GM23338 (cell line): ENCODE measurements at regions not wholly inside any gene's neighbourhood (a gene's known extent, or its start where the extent isn't known, plus 50 kb on each side); places are given as distances from the start of the nearest gene placed in this dataset.

Experiments
- ATAC-seq: fragments of 200-7000 bp; cut with Tn5 transposase; 3 replicates; pipeline ENCODE4 v1.9.1; 2020
- DNase-seq: peaks from one replicate; pipeline ENCODE4 v3.0.0-alpha.2; 2015; ENCODE audit warnings: low spot score
- H2AFZ ChIP-seq: fragments of 200-600 bp; sonication (generic); 2 replicates; pipeline ENCODE4 v1.8.0; 2016; ENCODE audit warnings: antibody characterized with exemption, mild to moderate bottlenecking, moderate library complexity
- H3F3A ChIP-seq: fragments of 200-600 bp; sonication (generic); replicated peaks from 2 replicates; pipeline ENCODE4 v1.8.0; 2017; ENCODE audit warnings: antibody characterized with exemption, mixed run types, low read depth
- H3K27ac ChIP-seq: fragments of 200-600 bp; sonication (generic); 2 replicates; pipeline ENCODE4 v1.6.1; 2016; ENCODE audit warnings: low read depth
- H3K27me3 ChIP-seq: fragments of 200-600 bp; sonication (generic); 2 replicates; pipeline ENCODE4 v1.8.0; 2016; ENCODE audit warnings: mild to moderate bottlenecking, mixed run types, moderate library complexity; ENCODE audit not compliant: insufficient read depth
- H3K36me3 ChIP-seq: fragments of 200-600 bp; sonication (generic); 2 replicates; pipeline ENCODE4 v1.8.0; 2016; ENCODE audit warnings: mild to moderate bottlenecking; ENCODE audit not compliant: insufficient read depth
- H3K4me1 ChIP-seq: fragments of 200-600 bp; sonication (generic); 2 replicates; pipeline ENCODE4 v1.8.0; 2016; ENCODE audit warnings: mild to moderate bottlenecking, moderate library complexity; ENCODE audit not compliant: insufficient read depth
- H3K4me2 ChIP-seq: fragments of 200-600 bp; sonication (generic); 2 replicates; pipeline ENCODE4 v1.7.1; 2017; ENCODE audit warnings: mixed run types
- H3K4me3 ChIP-seq: fragments of 200-600 bp; sonication (generic); 2 replicates; pipeline ENCODE4 v1.6.1; 2016; ENCODE audit warnings: mixed run types
- H3K79me2 ChIP-seq: fragments of 200-600 bp; sonication (generic); replicated peaks from 2 replicates; pipeline ENCODE4 v1.8.0; 2017; ENCODE audit warnings: mild to moderate bottlenecking; ENCODE audit not compliant: insufficient read depth
- H3K9me2 ChIP-seq: fragments of 200-600 bp; sonication (generic); 2 replicates; pipeline ENCODE4 v1.8.0; 2017; ENCODE audit not compliant: insufficient read depth
- H4K20me1 ChIP-seq: fragments of 200-600 bp; sonication (generic); replicated peaks from 2 replicates; pipeline ENCODE4 v1.8.0; 2017; ENCODE audit warnings: mild to moderate bottlenecking; ENCODE audit not compliant: insufficient read depth
- H3K27ac Mint-ChIP-seq: 2 replicates; pipeline ENCODE4 v1.8.0; 2020; ENCODE audit warnings: inconsistent platforms, mild to moderate bottlenecking, moderate library complexity, mixed read lengths
- H3K27me3 Mint-ChIP-seq: 3 replicates; pipeline ENCODE4 v1.8.0; 2022; ENCODE audit warnings: low read depth, mild to moderate bottlenecking, moderate library complexity, mixed read lengths, inconsistent platforms; ENCODE audit not compliant: insufficient read depth, poor library complexity
- H3K36me3 Mint-ChIP-seq: 3 replicates; pipeline ENCODE4 v1.8.0; 2021; ENCODE audit warnings: low read depth, mild to moderate bottlenecking, inconsistent platforms, moderate library complexity, mixed read lengths
- H3K4me1 Mint-ChIP-seq: 3 replicates; pipeline ENCODE4 v1.8.0; 2020; ENCODE audit warnings: mild to moderate bottlenecking, inconsistent platforms, mixed read lengths
- H3K4me3 Mint-ChIP-seq: 3 replicates; pipeline ENCODE4 v1.8.0; 2021; ENCODE audit warnings: moderate library complexity, mild to moderate bottlenecking, inconsistent platforms, mixed read lengths
- H3K9me3 Mint-ChIP-seq: 3 replicates; pipeline ENCODE4 v1.8.0; 2020; ENCODE audit warnings: moderate library complexity, mild to moderate bottlenecking, inconsistent platforms, mixed read lengths
- CREB1 ChIP-seq: fragments of 250-450 bp; sonication (Bioruptor Pico); IDR thresholded peaks from 2 replicates; pipeline ENCODE4 v1.5.0; 2020; ENCODE audit warnings: low read depth, mild to moderate bottlenecking, moderate library complexity
- CTCF ChIP-seq, 2 experiments: fragments of 200-600 bp in 1 of 2; sonication (generic) in 1 of 2; conservative IDR thresholded peaks; 2 replicates each; pipeline versions ENCODE4 v1.5.1 to v1.6.1; 2016 to 2017; ENCODE audit warnings: antibody characterized with exemption in 2 of 2, low read depth in 2 of 2, mild to moderate bottlenecking in 2 of 2, moderate library complexity in 1 of 2
- EZH2 ChIP-seq: fragments of 200-600 bp; sonication (generic); IDR thresholded peaks from one replicate; pipeline ENCODE4 v1.8.0; 2017; ENCODE audit warnings: antibody characterized with exemption, mild to moderate bottlenecking, low read depth; ENCODE audit not compliant: unreplicated experiment
- EZH2phosphoT487 ChIP-seq: fragments of 200-600 bp; sonication (generic); IDR thresholded peaks from one replicate; pipeline ENCODE4 v1.8.1; 2018; ENCODE audit warnings: antibody characterized with exemption; ENCODE audit not compliant: unreplicated experiment
- JUNB ChIP-seq: IDR thresholded peaks from one replicate; pipeline ENCODE4 v1.6.1; 2016; ENCODE audit warnings: antibody characterized with exemption; ENCODE audit not compliant: unreplicated experiment
- NANOG ChIP-seq: IDR thresholded peaks from 2 replicates; pipeline ENCODE4 v1.6.1; 2016; ENCODE audit warnings: antibody characterized with exemption, borderline replicate concordance
- POLR2AphosphoS5 ChIP-seq: IDR thresholded peaks from 2 replicates; pipeline ENCODE4 v1.6.1; 2016; ENCODE audit warnings: antibody characterized with exemption, low read depth
- STAT1 ChIP-seq: IDR thresholded peaks from one replicate; pipeline ENCODE4 v1.6.1; 2016; ENCODE audit warnings: antibody characterized with exemption; ENCODE audit not compliant: unreplicated experiment
- ZNF114 ChIP-seq: fragments of 250-450 bp; sonication (Bioruptor Pico); IDR thresholded peaks from 2 replicates; pipeline ENCODE4 v1.5.0; 2020; ENCODE audit warnings: mild to moderate bottlenecking, moderate library complexity
- ZNF331 ChIP-seq: fragments of 250-450 bp; sonication (Bioruptor Pico); IDR thresholded peaks from 2 replicates; pipeline ENCODE4 v1.5.0; 2020; ENCODE audit warnings: low read depth, mild to moderate bottlenecking, moderate library complexity
- TF ChIP-seq, protein P1 (sequence below): fragments of 250-450 bp; sonication (Bioruptor Pico); IDR thresholded peaks from 2 replicates; pipeline ENCODE4 v1.5.0; 2020; ENCODE audit warnings: mild to moderate bottlenecking, moderate library complexity
- TF ChIP-seq, protein P2 (sequence below): IDR thresholded peaks from one replicate; pipeline ENCODE4 v1.6.1; 2018; ENCODE audit warnings: antibody characterized with exemption; ENCODE audit not compliant: unreplicated experiment

DNA sequence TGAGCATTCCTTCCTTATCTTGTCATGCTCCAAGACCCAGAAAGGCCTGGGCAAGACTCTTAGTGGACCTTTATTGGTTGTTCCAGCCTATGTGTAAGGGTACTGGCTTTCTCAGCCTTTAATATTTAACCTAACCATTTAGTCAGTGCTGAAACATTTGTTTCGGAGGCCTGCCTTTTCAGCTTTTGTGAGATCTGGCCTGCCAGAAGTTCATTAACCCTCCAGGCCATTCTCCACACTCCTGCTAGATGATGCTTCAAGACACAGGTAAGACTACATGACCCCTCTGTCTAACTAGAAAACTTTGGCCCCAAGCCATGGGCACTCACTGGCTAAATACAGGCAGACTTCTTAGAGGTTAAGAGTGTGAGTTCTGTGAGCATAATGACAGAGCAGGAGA is 138.4 kb upstream of the ZP4 start:
- Histone ChIP-seq H3K79me2 (no peaks in the 10 kb centered on the region), H3K27ac (no peak overlapping the region), H3K4me3 (no peak overlapping the region), H3K27me3 (no peaks in the 10 kb centered on the region), H3K4me1 (peaks cover 13% of the 10 kb centered on the region; the same call in 1 of the 2 replicates), H3F3A (no peaks in the 10 kb centered on the region), H2AFZ (no peak overlapping the region; the same call in 1 of the 2 replicates), H3K4me2 (no peak overlapping the region), H4K20me1 (no peaks in the 10 kb centered on the region), H3K9me2 (0 out of 2 replicates have a peak, but pooled peaks cover 5% of the 10 kb centered on the region), H3K36me3 (0 out of 2 replicates have a peak, but pooled peaks cover 4% of the 10 kb centered on the region)
- peaks cover 10% of the 10 kb centered on the region; the same call in 2 of the 3 replicates for H3K36me3 Mint-ChIP-seq
- no peak overlapping the region for H3K27ac Mint-ChIP-seq
- H3K4me3 Mint-ChIP-seq, result no peak overlapping the region
- peaks cover 9% of the 10 kb centered on the region; the same call in 2 of the 3 replicates for H3K9me3 Mint-ChIP-seq
- H3K27me3 Mint-ChIP-seq, result peaks cover 3% of the 10 kb centered on the region
- no peak for ATAC-seq
- TF ChIP-seq NANOG (no peak), ZNF331 (CRISPR knock-in tag) (no peak), STAT1 (no peak), CREB1 (CRISPR knock-in tag) (no peak), EZH2 (no peak), CTCF (conservative IDR thresholded peaks at IDR 0.05; ENCODE audit: low read depth in 2 of 2) (no peak), POLR2AphosphoS5 (no peak), EZH2phosphoT487 (no peak), JUNB (no peak), ZNF114 (no peak)
- TF ChIP-seq, protein P1, sequence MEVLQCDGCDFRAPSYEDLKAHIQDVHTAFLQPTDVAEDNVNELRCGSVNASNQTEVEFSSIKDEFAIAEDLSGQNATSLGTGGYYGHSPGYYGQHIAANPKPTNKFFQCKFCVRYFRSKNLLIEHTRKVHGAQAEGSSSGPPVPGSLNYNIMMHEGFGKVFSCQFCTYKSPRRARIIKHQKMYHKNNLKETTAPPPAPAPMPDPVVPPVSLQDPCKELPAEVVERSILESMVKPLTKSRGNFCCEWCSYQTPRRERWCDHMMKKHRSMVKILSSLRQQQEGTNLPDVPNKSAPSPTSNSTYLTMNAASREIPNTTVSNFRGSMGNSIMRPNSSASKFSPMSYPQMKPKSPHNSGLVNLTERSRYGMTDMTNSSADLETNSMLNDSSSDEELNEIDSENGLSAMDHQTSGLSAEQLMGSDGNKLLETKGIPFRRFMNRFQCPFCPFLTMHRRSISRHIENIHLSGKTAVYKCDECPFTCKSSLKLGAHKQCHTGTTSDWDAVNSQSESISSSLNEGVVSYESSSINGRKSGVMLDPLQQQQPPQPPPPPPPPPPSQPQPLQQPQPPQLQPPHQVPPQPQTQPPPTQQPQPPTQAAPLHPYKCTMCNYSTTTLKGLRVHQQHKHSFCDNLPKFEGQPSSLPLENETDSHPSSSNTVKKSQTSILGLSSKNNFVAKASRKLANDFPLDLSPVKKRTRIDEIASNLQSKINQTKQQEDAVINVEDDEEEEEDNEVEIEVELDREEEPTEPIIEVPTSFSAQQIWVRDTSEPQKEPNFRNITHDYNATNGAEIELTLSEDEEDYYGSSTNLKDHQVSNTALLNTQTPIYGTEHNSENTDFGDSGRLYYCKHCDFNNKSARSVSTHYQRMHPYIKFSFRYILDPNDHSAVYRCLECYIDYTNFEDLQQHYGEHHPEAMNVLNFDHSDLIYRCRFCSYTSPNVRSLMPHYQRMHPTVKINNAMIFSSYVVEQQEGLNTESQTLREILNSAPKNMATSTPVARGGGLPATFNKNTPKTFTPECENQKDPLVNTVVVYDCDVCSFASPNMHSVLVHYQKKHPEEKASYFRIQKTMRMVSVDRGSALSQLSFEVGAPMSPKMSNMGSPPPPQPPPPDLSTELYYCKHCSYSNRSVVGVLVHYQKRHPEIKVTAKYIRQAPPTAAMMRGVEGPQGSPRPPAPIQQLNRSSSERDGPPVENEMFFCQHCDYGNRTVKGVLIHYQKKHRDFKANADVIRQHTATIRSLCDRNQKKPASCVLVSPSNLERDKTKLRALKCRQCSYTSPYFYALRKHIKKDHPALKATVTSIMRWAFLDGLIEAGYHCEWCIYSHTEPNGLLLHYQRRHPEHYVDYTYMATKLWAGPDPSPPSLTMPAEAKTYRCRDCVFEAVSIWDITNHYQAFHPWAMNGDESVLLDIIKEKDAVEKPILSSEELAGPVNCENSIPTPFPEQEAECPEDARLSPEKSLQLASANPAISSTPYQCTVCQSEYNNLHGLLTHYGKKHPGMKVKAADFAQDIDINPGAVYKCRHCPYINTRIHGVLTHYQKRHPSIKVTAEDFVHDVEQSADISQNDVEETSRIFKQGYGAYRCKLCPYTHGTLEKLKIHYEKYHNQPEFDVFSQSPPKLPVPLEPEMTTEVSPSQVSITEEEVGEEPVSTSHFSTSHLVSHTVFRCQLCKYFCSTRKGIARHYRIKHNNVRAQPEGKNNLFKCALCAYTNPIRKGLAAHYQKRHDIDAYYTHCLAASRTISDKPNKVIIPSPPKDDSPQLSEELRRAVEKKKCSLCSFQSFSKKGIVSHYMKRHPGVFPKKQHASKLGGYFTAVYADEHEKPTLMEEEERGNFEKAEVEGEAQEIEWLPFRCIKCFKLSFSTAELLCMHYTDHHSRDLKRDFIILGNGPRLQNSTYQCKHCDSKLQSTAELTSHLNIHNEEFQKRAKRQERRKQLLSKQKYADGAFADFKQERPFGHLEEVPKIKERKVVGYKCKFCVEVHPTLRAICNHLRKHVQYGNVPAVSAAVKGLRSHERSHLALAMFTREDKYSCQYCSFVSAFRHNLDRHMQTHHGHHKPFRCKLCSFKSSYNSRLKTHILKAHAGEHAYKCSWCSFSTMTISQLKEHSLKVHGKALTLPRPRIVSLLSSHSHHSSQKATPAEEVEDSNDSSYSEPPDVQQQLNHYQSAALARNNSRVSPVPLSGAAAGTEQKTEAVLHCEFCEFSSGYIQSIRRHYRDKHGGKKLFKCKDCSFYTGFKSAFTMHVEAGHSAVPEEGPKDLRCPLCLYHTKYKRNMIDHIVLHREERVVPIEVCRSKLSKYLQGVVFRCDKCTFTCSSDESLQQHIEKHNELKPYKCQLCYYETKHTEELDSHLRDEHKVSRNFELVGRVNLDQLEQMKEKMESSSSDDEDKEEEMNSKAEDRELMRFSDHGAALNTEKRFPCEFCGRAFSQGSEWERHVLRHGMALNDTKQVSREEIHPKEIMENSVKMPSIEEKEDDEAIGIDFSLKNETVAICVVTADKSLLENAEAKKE, result no peak
- TF ChIP-seq, protein P2, sequence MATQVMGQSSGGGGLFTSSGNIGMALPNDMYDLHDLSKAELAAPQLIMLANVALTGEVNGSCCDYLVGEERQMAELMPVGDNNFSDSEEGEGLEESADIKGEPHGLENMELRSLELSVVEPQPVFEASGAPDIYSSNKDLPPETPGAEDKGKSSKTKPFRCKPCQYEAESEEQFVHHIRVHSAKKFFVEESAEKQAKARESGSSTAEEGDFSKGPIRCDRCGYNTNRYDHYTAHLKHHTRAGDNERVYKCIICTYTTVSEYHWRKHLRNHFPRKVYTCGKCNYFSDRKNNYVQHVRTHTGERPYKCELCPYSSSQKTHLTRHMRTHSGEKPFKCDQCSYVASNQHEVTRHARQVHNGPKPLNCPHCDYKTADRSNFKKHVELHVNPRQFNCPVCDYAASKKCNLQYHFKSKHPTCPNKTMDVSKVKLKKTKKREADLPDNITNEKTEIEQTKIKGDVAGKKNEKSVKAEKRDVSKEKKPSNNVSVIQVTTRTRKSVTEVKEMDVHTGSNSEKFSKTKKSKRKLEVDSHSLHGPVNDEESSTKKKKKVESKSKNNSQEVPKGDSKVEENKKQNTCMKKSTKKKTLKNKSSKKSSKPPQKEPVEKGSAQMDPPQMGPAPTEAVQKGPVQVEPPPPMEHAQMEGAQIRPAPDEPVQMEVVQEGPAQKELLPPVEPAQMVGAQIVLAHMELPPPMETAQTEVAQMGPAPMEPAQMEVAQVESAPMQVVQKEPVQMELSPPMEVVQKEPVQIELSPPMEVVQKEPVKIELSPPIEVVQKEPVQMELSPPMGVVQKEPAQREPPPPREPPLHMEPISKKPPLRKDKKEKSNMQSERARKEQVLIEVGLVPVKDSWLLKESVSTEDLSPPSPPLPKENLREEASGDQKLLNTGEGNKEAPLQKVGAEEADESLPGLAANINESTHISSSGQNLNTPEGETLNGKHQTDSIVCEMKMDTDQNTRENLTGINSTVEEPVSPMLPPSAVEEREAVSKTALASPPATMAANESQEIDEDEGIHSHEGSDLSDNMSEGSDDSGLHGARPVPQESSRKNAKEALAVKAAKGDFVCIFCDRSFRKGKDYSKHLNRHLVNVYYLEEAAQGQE, result no peak
- no peak for DNase-seq
- H3K4me1 Mint-ChIP-seq, result peaks cover 22% of the 10 kb centered on the region
